NCI-H128 (cell line): ENCODE measurements at regions not wholly inside any gene's neighbourhood (a gene's known extent, or its start where the extent isn't known, plus 50 kb on each side); places are given as distances from the start of the nearest gene placed in this dataset.

ENCODE experiments used
- DNase-seq: peaks from one replicate; lab custom pipeline; 2025; ENCODE audit not compliant: unreplicated experiment; lab: John Stamatoyannopoulos, UW

DNA sequence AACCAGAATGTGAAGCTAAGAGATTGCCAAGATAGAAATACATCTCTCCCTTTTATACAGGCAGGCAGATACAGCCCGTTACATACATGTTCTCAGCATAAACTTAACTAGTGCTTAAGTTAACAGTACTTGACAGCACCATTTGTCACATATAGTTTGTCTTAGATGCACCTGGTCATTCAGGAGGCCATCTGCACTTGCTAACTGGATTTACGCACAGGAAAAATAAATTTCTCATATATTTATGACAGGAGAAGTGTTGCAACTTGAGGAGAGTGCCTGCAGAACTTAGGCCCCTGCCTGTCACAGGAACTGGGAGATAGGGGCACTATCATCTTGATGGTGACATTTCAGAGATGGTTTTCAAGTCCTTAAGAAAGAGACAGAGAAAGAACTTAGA lies 1462.1 kb upstream of the CDH9 start:
- DNase-seq: no peak

DNA sequence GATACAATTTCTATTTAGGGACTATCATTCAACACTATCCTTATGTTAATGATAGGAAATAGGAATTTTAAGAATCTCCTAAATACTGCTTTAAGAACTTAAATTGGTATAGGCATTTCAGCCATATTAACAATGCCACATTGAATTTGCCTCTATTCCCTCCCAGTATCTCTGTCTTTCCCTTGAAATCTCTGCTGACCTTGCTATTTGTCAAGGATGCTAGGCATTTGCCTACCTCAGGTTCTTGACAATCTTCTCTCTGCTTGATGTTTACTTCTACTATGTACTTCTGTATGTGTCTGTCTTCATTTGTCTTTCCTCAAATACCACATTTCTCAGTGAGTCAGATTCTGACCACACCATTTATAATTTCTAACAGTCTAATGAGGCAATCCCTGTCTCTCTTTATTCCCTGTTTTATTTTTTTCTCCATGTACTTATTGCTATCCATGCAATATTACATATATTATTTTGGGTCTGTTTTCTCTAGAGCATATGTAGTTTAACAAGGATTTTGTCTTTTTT lies 1461.4 kb upstream of the CDH9 start:
- DNase-seq: no peak

DNA sequence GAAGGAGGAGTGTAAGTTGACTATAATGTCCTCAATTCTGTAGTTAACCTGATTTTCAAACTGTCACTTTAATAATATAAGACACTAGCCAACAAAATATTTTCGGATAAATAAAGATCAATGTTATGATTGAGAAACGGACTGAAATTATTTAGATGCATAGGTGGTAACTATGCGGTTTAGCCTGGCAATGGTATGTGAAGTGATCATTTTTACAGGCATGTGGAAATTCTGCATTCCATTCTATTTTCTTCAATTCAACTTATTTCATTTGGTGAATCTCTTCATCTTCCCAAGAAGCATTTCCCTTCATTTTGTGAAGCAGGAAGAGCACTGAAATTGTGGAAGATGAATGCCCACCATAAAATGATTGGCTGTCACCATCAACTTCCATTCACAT lies 1457.5 kb upstream of the CDH9 start:
- DNase-seq: no peak

DNA sequence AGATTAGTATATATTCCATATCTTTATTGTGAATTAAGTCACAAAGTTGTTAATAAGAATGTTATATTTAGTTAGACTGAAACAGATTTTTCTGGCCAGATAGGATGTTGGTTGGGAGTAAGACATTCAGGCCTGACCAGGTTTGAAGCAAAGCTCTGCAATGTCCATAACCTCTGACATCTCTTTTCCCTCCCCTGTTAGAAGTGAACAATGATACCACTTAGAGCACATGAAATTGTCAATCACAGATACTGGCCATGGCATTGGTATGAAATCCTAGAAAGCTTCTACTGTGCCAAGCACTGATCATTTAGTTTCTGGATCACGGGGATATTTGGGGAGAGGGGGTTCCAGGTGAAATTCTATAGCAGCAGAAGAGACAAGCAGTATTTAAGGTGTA lies 1455.1 kb upstream of the CDH9 start:
- no peak for DNase-seq

DNA sequence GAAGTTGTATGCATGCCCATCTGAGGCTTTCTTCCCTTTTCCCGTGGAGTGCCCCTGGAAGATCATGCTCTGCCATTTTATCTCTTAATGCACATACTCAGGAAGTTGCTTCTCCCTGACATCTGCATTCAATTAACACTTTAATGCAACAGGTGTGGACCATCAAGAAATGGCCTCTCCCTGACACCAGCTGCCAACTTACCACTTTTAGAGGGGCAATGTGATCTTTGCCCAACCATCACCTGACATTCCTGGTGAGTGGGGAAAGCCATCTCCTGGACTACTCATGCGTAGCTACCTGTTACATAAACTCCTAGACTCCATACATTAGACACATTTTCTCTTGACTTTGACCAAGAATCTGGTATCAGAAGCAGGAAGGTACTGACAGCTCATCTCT lies 1450.4 kb upstream of the CDH9 start:
- no peak for DNase-seq

DNA sequence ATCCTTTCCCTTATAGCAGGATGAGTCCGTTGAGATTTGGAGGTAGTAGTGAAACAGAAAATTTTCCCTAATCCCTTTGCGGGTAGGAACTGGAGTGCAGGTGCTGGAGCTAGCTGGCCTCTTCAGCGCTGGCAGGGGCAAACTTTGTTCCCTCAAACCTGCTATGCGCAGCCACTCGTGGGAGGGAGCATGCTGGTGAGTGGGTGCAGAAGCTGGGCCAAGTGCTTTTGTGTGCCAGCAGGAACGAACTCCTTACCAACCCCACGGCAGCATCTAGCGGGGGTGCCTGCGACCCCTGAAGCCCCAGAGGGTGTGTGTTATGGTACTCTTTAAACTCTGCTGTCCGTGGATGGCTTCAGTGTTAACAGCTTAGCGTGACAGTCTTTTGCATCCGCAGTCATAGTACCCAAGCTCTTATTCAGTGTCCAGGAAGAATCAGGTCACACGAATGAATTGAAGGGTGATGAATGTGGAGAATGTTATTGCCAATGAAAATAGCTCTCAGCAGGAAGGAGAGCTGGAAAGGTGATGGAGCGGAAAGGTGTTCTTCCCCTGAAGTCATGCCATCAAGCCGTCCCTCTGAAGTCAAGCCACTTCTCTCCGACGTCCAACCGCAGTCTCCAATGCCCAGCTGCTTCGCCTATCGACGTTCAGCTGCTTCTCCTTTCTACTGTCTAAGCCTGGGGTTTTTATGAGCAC lies 1445.1 kb upstream of the CDH9 start:
- DNase-seq: no peak

DNA sequence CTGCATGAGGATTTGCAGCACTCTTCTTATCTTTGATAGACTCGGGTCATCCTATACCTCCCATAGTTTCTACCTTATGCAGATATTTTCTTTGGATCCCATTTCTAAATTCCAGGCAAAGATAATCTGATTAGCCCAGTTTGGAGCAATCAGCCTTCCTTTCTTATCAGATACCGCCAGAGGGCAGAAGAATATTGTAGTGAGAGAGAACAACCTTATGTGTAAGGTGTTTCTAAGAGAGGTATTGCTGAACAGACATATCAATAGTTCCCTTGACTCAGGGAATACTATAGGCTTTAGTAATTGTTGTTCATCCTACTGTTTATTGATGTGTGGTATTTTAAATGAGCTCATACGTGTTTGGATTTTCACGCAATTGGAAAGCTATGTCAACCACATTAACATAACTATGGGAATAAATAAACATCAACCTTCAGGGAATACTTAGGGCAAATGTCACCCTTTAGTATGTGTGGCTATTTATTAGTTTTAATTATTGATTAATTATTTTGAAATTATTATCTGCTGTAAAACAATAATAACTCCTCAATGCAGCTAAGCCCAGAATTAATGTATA lies 1435.2 kb upstream of the CDH9 start:
- no peak for DNase-seq

DNA sequence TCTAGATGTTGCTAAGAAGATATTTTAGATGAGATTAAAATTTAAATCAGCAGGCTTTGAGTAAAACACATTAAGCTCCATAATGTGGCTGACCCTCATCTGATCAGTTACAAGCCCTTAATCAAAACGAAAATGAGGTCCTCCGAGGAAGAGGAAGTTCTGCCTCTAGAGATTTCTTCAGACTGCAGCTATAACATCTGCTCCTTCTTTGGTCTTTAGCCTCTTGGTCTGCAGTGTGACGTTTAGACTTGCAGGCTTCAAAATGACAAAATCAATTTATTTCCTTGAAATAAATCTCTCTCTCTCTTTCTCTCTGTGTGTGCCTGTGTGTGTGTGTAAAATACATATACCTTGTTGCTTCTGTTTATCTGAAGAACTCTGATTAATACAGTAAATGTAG lies 1429.8 kb upstream of the CDH9 start:
- DNase-seq: no peak

DNA sequence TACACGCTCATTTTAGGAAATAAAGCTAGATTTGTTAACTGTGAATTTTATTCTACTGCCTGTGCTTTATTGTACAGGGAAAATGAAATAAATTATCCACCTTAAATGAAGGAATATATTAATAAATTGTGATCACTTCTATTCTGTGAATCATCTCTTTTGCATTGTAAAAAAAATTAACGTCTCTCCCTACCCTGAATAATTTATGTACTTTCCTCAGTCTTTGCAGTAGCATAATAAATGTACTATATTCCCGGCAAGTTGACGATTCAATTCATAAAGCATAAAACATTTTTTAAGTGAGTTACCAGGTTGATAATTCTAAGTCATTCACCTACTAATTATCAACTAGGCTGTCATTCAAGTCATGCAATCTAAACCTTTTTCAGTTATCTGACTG lies 1425.3 kb upstream of the CDH9 start:
- no peak for DNase-seq

DNA sequence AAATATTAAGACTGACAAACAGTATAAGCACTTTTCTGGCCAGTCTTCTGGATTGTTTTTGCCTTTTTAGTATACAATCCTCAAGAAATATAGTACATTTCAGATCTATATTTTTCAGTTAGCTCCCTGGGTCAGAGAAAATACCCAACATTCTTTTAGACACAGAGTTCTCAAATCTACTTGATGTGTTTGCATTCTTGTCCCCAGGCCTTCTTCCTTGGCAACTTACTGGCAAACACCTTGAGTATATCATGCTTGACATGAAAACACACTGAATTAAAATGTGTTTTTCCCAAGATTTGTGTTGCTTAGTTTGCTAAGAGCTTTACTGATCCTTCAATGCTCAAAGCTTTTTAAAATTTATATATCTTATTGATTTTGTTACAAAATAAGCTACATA lies 1413.1 kb upstream of the CDH9 start:
- no peak for DNase-seq

DNA sequence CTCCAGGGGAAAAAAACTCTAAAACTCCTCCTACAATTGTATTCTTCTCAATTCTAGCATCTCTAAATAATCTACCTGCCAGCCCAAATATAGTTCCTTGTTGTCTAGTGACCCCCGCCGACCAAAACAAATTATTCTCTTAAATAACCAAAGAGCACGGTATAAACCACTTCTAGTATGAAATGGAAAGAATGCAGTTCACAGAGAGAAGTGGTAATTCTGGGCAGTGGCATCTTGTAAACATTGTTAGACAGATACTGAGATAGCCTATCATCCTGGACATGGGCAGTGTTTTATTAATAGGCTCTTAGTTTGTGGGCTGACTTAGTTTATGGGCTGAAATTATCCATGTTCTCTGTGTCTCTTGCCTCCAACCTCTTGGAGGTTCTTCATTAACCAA lies 1412.6 kb upstream of the CDH9 start:
- DNase-seq: no peak

DNA sequence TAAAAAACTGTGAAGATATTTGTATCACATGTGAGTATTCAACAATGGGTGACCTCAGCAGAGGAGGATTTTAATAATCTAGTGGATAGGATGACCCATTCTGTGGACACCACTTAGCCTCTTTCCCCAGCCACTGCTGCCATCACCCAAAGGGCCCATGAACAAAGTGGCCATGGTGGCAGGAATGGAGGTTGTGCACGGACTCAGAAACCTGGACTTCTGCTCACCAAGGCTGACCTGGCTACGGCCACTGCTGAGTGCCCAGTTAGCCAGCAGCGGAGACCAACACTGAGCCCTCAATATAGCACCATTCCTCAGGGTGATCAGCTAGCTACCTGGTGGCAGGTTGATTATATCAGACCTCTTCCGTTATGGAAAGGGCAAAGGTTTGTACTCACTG lies 1410.4 kb upstream of the CDH9 start:
- no peak for DNase-seq

DNA sequence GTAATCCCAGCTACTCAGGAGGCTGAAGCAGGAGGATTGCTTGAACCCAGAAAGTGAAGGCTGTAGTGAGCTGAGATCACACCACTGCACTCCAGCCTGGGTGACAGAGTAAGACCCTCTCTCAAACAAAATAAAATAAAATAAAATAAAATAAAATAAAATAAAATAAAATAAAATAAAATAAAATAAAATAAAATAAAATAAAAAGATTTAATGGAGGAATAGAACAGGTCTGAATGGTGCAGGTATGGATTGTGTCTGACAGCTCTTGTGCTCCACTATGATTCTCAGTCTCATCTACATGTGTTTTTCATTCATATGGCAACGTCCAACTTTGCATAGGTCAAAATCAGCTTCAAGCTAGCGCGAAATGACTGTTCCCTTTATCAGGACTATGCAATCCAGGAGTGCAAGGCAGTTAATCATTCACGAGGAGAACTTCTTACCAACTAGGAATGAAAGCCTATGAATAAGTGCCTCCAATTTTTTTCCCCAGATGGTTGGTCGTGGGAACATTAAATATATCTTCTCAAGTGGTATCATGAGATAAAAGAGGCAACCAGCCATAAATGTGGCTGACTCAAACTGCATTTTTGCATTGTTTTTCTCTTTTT lies 1392.3 kb upstream of the CDH9 start:
- no peak for DNase-seq

DNA sequence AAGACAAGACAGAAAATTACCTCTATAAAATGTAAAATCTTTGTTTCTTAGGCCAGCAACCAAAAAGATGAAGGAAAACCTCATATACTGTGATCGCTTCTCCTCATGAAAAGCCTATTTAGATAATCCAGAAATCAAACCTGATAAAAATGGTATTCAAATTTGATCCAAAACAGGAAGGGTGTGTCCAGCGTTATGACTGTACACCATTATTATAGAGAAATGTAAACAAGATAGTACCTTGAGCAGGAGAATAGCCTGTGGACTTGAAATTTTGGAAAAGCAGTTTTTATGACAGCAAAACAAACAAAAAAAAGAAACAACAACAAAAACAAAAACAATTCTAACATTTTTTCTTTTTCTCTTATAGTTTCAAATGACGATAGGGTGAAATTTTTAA lies 1382.8 kb upstream of the CDH9 start:
- DNase-seq: no peak

DNA sequence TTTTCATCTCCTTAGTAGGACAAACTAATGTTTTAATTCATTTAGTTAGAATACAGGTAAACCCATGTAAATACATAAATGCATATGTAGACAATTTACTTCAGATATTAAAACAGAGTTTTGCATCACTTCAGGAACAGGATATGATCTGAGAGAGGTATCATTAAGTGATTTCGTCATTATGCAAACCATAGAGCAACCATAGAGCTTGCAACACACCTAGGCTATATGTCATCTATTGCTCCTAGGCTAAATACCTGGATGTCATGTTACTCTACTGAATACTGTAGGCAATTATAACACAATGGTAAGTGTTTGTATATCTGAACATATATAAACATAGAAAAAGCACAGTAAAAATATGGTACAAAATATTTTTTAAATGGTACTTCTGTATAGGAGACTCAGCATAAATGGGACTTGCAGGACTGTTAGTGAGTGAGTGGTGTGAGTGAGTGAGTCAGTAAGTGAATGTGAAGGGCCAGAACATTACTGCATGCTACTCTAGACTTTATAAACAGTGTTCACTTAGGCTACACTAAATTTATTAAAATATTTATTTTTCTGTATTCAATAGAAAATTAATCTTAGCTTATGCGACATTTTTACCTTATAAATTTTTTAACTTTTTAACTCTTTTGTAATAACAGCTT lies 1377.5 kb upstream of the CDH9 start:
- no peak for DNase-seq

DNA sequence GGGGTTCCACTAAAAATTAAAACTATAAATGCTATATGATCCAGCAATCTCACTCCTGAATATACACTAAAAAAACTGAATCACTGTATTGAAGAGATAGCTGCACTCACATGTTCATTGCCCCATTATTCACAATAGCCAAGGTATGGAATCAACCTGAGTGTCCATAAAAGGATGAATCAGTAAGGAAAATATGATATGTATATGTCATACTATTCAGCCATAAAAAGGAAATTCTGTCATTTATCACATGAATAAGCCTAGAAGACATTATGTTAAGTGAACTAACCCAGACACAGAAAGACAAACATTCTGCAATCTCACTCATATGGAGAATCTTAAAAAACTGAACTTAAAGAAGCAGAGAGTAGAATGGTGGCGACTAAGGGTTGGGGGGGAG lies 1376.2 kb upstream of the CDH9 start:
- no peak for DNase-seq

DNA sequence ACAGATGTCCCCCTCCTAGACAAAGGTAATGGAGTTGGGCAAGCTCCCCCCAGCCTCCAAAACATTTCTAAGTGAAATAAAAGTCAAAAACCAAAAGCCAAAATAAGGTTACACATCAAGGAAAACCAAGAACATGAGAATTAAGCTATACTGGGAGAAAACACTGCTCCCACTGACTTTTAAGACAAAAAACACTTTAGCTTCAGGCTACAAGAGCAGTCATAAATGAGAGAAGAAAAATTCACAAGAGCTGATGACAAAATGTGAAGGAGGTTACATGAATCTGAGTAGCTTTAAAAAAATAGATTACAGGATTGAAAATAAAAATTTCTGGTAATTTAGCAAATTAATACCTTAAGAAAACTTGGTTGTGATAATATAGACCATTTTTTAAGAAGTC lies 1370.3 kb upstream of the CDH9 start:
- DNase-seq: no peak

DNA sequence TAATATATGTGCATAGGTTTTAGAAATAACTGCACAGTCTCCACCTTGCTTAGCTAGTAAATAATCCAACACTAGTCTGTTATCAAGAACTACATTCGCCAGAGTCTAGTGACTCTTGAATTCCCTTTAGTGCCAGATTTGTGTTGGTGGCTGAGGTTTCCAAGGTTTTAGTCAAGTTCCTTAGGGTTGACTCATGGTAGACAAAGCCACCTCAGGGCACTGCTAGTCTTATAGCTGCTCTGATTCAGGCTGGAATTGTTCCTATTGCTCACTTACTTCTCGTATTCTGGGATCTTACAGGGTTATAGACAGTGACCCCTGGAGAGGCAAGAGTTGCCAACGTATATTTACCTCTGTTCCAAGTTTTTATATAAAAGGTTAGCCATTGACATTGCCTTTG lies 1369.8 kb upstream of the CDH9 start:
- DNase-seq: no peak

DNA sequence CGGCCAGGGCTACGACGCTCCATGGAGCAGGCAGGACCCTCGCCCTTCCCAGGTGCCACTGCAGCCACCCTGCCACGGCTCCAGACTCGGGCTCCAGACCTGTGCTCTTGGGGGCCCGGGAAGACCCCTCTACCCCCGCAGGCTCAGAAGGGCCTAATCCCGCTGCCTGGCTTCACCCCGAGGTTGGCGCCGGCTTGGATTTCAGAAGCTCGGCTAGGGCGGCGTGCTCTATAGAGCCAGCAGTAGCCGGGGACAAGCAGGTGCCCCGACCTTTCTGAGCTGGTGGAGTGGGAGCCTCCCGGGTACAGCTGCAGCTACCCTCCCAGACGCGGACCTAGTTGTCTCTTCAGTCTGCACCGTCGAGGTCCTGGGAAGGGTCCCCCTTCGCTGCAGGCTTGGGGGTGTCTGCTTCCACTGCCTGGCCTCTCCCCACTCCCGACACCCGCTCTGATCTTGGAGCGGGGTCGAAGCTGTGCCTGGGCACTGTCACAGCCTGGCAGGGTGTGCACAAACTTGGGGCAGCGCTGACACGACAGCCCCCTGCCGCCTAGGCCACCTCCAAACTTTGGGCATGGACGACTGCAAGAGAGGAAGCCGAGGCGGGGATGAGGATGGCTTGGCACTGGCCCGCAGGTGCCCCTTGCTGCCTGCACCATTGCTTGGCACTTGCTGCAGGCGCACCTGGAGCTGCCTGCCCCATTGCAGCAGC lies 1366.1 kb upstream of the CDH9 start:
- no peak for DNase-seq

DNA sequence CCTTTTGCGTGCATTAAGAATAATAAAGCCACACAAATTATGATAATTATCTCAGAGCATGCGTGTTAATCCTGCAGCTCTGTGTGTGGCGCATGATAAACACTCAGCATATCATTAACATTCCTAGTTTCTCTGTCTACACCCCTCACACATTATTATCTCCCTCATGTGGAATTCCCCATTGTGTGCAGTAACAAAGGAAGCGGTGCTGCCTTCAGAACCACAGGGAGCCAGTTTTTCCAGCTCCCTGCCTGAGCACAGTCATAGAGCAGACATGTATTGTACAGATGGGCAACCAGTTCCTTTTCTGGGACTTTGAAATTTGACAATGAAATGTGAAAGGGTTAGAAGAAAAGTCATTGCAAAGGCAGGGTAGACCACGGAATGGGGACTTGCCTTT lies 1365.5 kb upstream of the CDH9 start:
- DNase-seq: no peak

DNA sequence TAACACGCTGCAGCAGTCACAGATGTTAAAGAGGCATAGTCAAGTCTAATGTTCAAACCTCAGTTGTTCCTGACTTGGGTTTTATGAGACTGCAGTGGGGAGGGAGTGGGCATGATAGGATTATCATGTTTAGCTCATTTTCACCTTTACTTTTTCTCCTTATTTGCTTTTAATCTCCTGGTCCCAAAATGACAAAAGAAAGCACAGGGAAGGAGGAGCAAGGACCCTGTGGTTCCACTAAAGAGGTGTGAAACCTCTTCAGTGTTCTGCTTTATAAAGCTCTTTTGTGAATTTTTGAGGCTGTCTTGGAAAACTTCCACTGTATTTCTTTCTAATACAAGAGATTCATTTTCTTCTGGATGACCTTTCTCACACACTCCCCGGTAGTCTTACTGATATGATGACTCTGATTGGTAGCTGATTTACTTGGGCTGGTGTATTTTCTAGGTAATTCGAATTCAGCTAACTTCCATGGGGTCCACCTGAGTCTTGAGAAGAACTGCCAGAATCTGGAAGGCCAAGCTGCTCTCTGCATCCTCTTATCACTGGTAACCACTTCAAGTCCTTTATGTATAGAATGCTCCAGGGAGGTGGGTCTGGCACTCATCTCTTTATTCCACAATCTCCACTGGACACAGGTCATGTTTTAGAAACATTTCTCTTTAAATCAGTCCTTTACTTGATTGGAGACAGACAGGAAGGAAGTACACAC lies 1364.4 kb upstream of the CDH9 start:
- DNase-seq: no peak
